SK-N-SH (cell line): ENCODE measurements at regions not wholly inside any gene's neighbourhood (a gene's known extent, or its start where the extent isn't known, plus 50 kb on each side); places are given as distances from the start of the nearest gene placed in this dataset.

ENCODE experiments used
- RCOR1 ChIP-seq: fragments of 150-350 bp; IDR thresholded peaks from 2 replicates; pipeline ENCODE4 v1.6.1; 2017; ENCODE audit warnings: antibody characterized with exemption, low read length
- SIN3A ChIP-seq: IDR thresholded peaks from 2 replicates; pipeline ENCODE4 v1.6.1; 2012; ENCODE audit warnings: low read depth, mild to moderate bottlenecking, low read length, moderate library complexity, borderline replicate concordance

DNA sequence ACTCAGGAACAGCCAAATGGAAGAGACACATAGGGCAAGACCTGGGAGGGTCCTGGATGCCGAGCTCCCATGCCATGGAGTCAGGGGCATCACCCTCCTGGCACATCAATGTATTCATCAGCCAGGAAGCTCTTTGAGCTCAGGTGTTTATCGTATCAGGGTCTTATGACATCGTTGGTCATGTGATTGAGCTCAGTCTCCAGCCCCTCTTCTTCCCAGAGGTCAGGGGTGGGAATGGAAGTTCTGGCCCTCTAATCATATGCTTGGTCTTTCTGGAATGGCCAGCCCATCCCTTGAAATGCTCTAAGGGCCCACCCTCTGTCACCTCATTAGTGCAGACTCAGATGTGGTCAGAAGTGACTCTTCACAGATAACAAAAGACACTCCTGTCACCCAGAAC is 52.4 kb upstream of the TULP4 start:
- no peak for TF ChIP-seq SIN3A
- TF ChIP-seq RCOR1: no peak
